ENCODE measurements at regions not wholly inside any gene's neighbourhood (a gene's known extent, or its start where the extent isn't known, plus 50 kb on each side); places are given as distances from the start of the nearest gene placed in this dataset.

- DNase-seq: no peak
These were observed 664.3 kb upstream of the TENM3 start for GRCh38 chr4:181578911-181579310.

DNA sequence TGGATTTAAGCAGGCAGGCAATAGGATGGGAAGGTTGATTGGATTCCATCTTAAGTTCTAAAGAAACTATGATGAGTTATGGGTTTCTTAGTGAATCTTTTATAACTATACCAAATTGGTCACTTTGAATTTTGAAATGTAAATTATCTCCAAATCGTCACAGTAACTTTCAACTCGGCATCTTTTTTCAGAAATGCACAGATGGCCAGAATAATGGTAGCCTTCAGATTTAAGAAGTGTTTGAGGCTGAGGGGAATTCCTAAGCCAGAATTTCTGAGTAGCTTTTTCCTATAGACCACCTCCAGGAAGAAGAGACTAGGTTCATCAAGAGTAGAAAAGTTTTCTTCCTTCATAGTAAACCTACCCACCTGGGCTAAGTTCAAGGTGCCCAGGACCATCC is 663.7 kb upstream of the TENM3 start:
- no peak for DNase-seq

DNA sequence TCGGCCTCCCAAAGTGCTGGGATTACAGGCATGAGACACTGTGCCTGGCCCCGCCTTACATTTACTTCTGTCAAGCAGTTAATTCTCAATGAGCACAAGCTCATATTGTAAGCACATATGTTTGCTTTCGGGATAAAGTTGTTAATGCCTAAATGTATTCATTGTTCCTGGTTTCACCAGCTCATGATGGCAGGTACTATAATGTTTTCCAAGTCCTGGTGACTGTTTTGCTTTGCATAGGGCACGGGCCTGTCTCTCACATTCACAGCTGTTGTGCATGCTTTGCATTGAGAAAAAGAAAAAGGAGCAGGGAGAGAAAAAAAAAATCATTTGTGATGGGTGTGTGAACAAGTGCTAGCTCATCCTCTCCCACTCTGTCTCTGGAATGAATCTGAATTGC is 661.2 kb upstream of the TENM3 start:
- DNase-seq: no peak

DNA sequence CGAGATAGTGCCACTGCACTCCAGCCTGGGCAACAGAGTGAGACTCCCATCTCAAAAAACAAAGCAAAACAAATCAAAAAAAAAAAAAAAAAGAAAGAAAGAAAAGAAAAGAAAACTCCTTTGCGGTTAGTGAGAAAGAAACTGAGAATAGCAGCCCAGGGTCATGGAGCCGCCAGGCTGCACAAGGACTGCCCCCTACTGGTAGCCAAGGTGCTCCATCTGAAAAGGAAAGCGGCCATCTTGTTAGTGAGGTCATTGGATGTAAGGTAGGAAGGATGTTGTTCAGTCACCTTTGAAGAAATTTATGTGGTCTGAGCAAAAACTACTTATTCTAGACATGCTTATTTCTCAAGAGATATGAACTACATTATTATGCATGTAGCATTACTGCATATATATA is 660.6 kb upstream of the TENM3 start:
- no peak for DNase-seq

GRCh38 chr4:181588733-181589302 is 654.4 kb upstream of the TENM3 start:
- DNase-seq: no peak

GRCh38 chr4:181592221-181592745 is 650.9 kb upstream of the TENM3 start:
- DNase-seq: no peak

- DNase-seq: no peak
These were observed 649.5 kb upstream of the TENM3 start for GRCh38 chr4:181593703-181594102.

DNA sequence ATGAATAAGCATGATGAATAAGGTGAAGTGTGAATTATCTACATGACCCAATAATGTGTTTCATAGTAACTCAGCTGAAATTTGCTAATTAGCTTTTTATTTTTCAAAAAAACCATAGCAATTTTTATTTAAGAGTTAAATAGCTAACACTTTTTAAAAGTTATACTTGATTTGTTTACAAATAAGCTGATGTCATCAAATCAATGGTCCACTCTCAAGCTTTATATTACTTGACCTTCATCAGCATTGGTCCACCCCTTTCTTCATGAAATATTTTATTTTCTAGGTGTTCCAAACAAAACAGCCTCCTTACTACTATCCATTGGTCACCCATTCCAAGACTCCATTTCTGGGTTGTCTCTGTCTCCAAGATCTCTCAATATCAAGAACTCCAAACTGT is 649.0 kb upstream of the TENM3 start:
- DNase-seq: no peak

DNA sequence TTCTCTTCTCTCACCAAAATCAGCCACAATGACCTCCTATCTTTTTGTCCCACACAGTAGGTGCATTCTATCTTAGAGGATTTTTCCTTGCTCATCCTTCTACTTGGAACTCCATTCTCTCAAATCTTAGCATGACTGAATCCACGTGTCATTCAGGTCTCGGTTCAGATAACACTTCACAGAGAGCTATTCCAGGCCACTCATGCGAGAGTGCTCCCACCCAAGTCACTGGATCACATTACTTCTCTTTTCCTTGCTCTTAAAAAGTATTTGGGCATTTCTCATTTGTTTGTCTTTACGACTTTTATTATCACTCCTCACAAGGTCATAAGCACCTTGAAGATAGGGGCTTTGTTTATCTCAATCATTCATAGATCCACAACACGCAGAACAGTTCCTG is 647.5 kb upstream of the TENM3 start:
- DNase-seq: no peak

DNA sequence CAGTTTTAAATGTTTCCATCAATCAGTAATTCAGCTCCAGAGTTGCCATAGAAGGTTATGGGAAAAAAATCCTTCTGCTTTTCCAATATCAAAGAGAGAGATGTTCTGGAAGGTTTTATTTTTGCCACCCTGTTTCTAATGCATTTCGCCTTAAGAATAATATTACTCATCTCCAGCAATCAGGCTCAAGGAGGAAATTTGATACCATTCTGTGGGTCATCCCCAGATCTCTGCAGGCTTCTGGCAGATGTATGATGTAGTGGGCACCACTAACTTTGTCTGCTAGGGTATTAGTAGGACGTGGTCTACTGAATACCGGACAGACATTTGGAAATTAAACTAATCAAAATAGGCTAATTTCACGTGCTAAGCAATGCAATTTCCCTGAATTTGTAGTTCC is 645.4 kb upstream of the TENM3 start:
- DNase-seq: no peak

DNA sequence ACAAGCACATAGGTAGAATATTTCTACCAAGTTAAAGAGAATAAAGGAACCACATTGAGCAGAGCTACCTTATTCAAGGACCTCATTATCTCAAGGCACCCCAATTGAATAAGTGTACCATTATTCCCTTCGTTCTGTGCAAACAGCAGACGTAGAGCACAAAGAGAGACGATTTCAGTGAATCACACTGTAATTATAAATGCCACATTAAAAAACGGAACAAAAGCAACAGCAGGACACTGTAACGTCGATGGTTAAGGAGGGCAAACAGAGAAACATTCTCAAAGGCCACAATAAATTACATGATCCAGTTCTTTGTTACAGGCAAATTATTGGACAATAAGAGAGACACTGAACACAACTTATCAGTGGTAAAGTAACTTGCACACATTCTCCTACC is 644.1 kb upstream of the TENM3 start:
- no peak for DNase-seq

- no peak for DNase-seq
These were observed 642.1 kb upstream of the TENM3 start for GRCh38 chr4:181601103-181601502.

DNA sequence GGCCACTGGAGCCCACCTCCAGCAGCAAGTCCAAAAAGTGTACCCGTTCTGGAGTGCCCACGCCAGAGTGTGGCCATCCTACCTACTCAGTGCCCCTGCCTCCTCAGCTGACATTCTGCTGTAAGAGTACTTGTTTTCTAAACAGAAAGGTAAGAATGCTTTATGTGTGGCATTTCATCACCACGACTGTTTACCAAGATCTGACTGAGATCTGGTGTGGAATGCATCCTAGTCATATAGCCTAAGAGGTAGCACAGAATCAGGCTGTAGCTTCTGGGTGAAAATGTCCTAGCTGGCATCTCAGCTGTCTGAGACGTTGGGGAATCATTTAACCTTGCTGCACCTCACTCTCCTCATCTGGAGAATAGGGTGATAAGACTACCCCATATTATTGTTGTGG is 638.7 kb upstream of the TENM3 start:
- no peak for DNase-seq

GRCh38 chr4:181606300-181606699 is 636.9 kb upstream of the TENM3 start:
- no peak for DNase-seq

DNA sequence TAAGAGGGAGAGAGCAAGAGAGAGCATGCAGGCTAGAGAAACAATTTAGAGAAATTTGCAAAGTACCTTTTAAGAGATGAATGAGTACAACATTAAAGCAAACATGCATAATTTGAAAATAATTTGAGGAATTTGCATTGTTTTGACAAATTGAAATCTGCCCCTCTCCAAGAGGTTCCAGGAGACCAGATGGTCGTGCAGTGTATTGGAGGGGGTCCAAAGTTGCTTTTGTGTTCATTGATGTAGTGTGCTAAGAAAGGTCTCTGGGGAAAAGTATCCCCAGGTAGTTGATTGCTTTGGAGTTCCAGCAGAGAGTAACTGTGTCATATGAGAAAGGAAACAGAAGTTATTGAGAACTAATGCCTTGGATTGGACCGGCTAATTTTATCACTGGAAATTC is 635.0 kb upstream of the TENM3 start:
- no peak for DNase-seq

DNA sequence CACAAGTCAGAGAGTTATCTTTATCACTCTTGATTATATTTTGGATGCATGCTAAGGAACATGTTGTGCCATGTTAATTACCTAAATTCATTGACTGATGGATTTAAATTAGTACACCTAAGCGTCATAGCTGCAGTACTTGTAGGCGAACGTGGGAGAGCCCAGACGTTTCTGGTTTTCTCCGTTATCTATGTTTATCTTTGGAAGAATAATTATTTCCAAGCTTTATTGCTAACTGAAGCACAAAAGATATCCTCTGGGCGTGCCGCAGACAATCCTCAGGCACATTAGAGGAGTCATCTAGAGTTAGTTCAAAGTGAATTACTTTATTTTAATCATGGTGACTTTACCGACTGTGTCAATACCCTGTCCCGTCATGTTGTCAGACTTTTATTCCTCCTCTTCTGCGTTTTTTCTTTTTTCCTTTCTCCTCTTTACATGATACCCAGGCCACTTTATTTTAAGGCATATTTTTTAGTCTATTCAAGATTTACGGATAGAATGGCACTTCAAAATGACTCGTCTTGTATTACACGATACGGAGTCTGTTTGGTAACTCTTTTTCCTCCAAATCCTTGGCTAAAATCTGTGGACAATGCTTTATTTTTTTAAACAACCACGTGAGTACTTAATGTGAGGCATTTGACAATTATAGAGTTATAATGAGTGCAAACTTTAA is 632.0 kb upstream of the TENM3 start:
- DNase-seq: no peak

DNA sequence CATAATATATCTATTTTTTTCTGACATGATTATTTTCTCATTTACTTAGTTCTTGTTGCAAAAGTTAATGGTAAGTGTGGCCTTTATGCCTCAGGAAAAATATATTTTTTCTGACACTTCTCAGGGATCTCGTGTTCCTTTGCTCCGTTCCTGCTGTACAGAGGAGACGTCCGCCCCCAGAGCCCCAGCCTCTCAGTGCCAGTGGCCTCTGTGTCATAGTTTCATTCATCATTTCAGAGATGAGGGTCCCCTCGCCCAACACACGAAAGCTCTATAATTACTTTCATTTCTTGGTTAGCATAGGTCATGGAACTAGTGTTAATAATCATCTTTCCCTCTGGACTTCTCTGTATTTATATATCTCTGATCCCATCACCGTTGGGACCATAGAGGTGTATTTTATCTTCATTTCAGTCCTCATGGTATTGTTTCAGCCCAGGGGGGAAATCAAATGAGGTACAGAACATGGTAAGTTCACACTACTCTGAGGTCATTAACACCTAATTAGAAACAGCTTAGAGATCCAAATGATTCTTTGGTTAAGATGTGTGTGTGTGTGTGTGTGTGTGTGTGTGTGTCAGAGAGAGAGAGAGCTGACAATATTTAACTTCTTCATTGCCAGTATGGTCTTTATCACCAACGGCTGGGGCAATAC is 631.1 kb upstream of the TENM3 start:
- DNase-seq: no peak

DNA sequence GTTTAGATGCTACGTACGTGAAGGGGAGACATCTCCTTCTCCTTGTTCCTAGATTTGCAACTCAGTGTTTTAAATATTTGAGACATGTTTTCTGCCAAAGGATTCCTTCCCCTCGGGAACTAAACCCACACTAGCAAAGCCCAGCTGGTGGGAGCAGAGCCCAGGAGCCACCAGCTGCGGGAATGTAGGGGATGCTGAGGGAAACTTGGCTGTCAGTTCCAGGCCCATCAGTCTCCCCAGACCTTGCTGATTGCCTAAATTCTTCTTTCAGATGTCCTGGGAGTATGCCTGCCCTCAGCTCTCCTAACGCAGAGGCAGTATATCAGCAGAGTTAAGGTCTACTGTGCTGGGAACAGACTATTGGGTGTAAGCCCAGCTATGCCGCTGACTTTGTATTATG is 630.0 kb upstream of the TENM3 start:
- no peak for DNase-seq

DNA sequence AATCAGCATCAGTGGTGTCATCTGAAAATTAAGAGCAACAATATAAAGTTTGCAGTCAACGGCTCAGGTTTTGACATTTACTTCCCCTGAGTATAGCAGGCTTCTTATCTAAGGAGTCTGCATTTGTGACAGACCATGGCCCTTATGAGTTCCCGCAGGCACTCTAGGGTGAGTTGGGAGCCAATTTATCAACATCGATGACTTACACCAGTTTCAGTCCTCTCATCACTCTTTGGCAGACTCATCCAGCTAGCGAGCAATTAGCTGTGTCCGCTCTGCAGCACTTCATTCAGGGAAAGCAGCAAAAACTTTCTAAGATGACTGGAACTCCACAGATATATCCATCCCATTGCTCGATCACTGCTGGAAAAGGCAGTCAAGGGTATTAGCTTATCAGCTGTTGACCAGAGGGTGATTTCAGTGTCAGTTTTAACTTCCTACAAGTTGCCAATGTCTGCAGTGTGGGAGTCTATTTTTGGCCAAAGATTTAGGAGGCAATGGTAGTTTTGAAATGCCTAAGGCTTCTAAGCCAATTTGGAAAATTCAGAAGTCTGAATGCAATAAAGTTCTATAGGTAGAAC is 625.1 kb upstream of the TENM3 start:
- no peak for DNase-seq

- no peak for DNase-seq
These were observed 624.3 kb upstream of the TENM3 start for GRCh38 chr4:181618896-181619295.

GRCh38 chr4:181619651-181620050 is 623.6 kb upstream of the TENM3 start:
- DNase-seq: no peak

- DNase-seq: no peak
These were observed 605.8 kb upstream of the TENM3 start for GRCh38 chr4:181637186-181638105.

GRCh38 chr4:181643466-181643865 is 599.7 kb upstream of the TENM3 start:
- DNase-seq: no peak
